ENCODE measurements at regions not wholly inside any gene's neighbourhood (a gene's known extent, or its start where the extent isn't known, plus 50 kb on each side); places are given as distances from the start of the nearest gene placed in this dataset.
"Not testable (repeated sequence)": the region's sequence is repeated elsewhere in the genome, so short reads cannot be mapped to it uniquely, and the experiment has no call there.

DNA sequence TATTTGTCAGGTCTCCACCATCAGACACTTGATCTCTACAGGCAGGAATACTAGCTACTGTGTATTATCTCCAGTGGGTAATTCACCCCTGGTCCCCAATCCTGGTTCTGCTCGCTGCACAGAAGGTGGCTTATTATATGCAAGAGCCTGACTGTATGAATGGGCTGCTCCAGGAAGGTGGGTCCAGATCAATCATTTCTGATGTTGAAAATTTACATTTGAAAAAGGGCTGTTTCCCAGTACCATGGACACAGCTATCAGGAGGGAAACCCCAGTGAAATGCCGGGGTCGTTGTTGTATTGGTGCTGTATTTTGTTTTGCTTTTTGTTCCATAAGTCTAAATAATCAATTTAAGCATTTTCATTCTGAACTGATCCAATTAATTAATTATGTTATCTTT is 367.6 kb downstream of the RND3 start:
- ChIA-PET CTCF (interaction anchor here (0.7 to 1.7 kb wide), 4 partner anchors 19 to 365 kb away, joined by 3 read pairs; no protein-coding TSS in a partner anchor), POLR2A (no interaction called here)
- no peaks in the 10 kb centered on the region for H4K20me1 ChIP-seq (ENCODE audit: insufficient read depth)
- TF ChIP-seq, protein P1, sequence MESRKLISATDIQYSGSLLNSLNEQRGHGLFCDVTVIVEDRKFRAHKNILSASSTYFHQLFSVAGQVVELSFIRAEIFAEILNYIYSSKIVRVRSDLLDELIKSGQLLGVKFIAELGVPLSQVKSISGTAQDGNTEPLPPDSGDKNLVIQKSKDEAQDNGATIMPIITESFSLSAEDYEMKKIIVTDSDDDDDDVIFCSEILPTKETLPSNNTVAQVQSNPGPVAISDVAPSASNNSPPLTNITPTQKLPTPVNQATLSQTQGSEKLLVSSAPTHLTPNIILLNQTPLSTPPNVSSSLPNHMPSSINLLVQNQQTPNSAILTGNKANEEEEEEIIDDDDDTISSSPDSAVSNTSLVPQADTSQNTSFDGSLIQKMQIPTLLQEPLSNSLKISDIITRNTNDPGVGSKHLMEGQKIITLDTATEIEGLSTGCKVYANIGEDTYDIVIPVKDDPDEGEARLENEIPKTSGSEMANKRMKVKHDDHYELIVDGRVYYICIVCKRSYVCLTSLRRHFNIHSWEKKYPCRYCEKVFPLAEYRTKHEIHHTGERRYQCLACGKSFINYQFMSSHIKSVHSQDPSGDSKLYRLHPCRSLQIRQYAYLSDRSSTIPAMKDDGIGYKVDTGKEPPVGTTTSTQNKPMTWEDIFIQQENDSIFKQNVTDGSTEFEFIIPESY (IDR thresholded peaks at IDR 0.05; ENCODE audit: borderline replicate concordance, low read depth) = no peak
- TF ChIP-seq YY1 (IDR thresholded peaks at IDR 0.05; ENCODE audit: low read depth) (no peak), TCF12 (IDR thresholded peaks at IDR 0.05) (no peak), CHD2 (IDR thresholded peaks at IDR 0.05; ENCODE audit: low read length, partially characterized antibody) (no peak), GATA2 (CRISPR knock-in tag; IDR thresholded peaks at IDR 0.05) (no peak), FOXJ3 (CRISPR knock-in tag; IDR thresholded peaks at IDR 0.05) (no peak), REST (IDR thresholded peaks at IDR 0.05; ENCODE audit: low read depth, low read length) (no peak)
- no peaks in the 10 kb centered on the region for H3K9me3 ChIP-seq
- WGBS (ENCODE audit: low lambda C conversion rate) = 95% methylated on average over 3 of the region's 3 CpGs
- H3F3A ChIP-seq (replicated peaks; ENCODE audit: insufficient read depth) = no peaks in the 10 kb centered on the region
- no peaks in the 10 kb centered on the region for H3K36me3 ChIP-seq (replicated peaks in 1 of 2; ENCODE audit: control insufficient read depth in 1 of 2, insufficient read depth in 2 of 2, low read length in 1 of 2)
- no peak overlapping the region for H3K4me2 ChIP-seq
- no peaks in the 10 kb centered on the region for H3K9me2 ChIP-seq
- H3K27me3 ChIP-seq (ENCODE audit: insufficient read depth) = no peaks in the 10 kb centered on the region
- no peak overlapping the region for H3K9ac ChIP-seq
- DNase-seq = no peak
- no peaks in the 10 kb centered on the region for H3K79me2 ChIP-seq (ENCODE audit: insufficient read depth)
- H2AFZ ChIP-seq (ENCODE audit: low read depth) = no peak overlapping the region
- H3K27ac ChIP-seq (ENCODE audit: low read depth in 2 of 2, low read length in 1 of 2) = no peak overlapping the region
- no peak overlapping the region for H3K4me3 ChIP-seq (ENCODE audit: low read depth in 2 of 2, low read length in 1 of 2)
- H3K4me1 ChIP-seq (ENCODE audit: control insufficient read depth in 1 of 2, insufficient read depth in 2 of 2, low read depth in 1 of 2, low read length in 1 of 2) = 0 out of 4 replicates have a peak, but pooled peaks cover 0 to 2% of the 10 kb centered on the region in 2 experiments

- 81% methylated on average over 8 of the region's 8 CpGs for WGBS (ENCODE audit: low lambda C conversion rate)
- H3K27me3 ChIP-seq (ENCODE audit: insufficient read depth); H3K9me3 ChIP-seq; H3K9ac ChIP-seq; H3K4me1 ChIP-seq (ENCODE audit: control insufficient read depth in 1 of 2, insufficient read depth in 2 of 2, low read depth in 1 of 2, low read length in 1 of 2); H3K4me2 ChIP-seq; H3K4me3 ChIP-seq (ENCODE audit: low read depth in 2 of 2, low read length in 1 of 2); H3K9me2 ChIP-seq; H4K20me1 ChIP-seq (ENCODE audit: insufficient read depth); H3K27ac ChIP-seq (ENCODE audit: low read depth in 2 of 2, low read length in 1 of 2); H3K36me3 ChIP-seq (replicated peaks in 1 of 2; ENCODE audit: control insufficient read depth in 1 of 2, insufficient read depth in 2 of 2, low read length in 1 of 2); POLR2A ChIA-PET; H3K79me2 ChIP-seq (ENCODE audit: insufficient read depth); DNase-seq; H3F3A ChIP-seq (replicated peaks; ENCODE audit: insufficient read depth); CTCF ChIA-PET; H2AFZ ChIP-seq (ENCODE audit: low read depth): not testable (repeated sequence)
Measured at GRCh38 chr2:150114089-150114488, 373.4 kb downstream of the RND3 start.
